Esophagus (tissue), 2 donors: ENCODE measurements at regions not wholly inside any gene's neighbourhood (a gene's known extent, or its start where the extent isn't known, plus 50 kb on each side); places are given as distances from the start of the nearest gene placed in this dataset.
A peak's percentile ranks its signal among the peaks of the same experiment; 100 is the strongest.

ENCODE experiments used
- H3K27ac ChIP-seq, 2 donors: one replicate each; pipeline ENCODE4 v1.5.1; 2013; ENCODE audit warnings: low read depth in 2 of 2, mild to moderate bottlenecking in 2 of 2, inconsistent platforms in 1 of 2, low read length in 1 of 2, moderate library complexity in 1 of 2
- H3K27me3 ChIP-seq, 2 donors: one replicate each; pipeline ENCODE4 v1.6.1; 2013; ENCODE audit warnings: low read length in 2 of 2, control low read depth in 1 of 2, mild to moderate bottlenecking in 1 of 2; ENCODE audit not compliant: insufficient read depth in 2 of 2, control insufficient read depth in 1 of 2
- H3K36me3 ChIP-seq, 2 donors: one replicate each; pipeline ENCODE4 v1.6.1; 2013; ENCODE audit warnings: low read length in 1 of 2; ENCODE audit not compliant: control insufficient read depth in 2 of 2, insufficient read depth in 2 of 2
- H3K4me1 ChIP-seq, 2 donors: one replicate each; pipeline ENCODE4 v1.6.1; 2013; ENCODE audit warnings: low read length in 1 of 2; ENCODE audit not compliant: control insufficient read depth in 2 of 2, insufficient read depth in 2 of 2
- H3K4me3 ChIP-seq, 2 donors: one replicate each; pipeline ENCODE4 v1.5.1; 2013; ENCODE audit warnings: low read length in 2 of 2, mild to moderate bottlenecking in 2 of 2, low read depth in 1 of 2, moderate library complexity in 1 of 2
- H3K9me3 ChIP-seq, 2 donors: one replicate each; pipeline ENCODE4 v1.6.1; 2013; ENCODE audit warnings: mild to moderate bottlenecking in 2 of 2, low read depth in 1 of 2, low read length in 1 of 2, moderate library complexity in 1 of 2; ENCODE audit not compliant: control insufficient read depth in 2 of 2, insufficient read depth in 1 of 2
- whole genome bisulfite sequencing, 2 donors: extraction: QIAGEN DNeasy Blood & Tissue Kit; methylation state at CpG; one replicate each; pipeline ENCODE4 v1.1.7; 2013; 5-methylcytosine and 5-hydroxymethylcytosine counted together
- donor health status: healthy with polysubstance abuse.
- donor health status: Bipolar disorder and iron deficiency.

DNA sequence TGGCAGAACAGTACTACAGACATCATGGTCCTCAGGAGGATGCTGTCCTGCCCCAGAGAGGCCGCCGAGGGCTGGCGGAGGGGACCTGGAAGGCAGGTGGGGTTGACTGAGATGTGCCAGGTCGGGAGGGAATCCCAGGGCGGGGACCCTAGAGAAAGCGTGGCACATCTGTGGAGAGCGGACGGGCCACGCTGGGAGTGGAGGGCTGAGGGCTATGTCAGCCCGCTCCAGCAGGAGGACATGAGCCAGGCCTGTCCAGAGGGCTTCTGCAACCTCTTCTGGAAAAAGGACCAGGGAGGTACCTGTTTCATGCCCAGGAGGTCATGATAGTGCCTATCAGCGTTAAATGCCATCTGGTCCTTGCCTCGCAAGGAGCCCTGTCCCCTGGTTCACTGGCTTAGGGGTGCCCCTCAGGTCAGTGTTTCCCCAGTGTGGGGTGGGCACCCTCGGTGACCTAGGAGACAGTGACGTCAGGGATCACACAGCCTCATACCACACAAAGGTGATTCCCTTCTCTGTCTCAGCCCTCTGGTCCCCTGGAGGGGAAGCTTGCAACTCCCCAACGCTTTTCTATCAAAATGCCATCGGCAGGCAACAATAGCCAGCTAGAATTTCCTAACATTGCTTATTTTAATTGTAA is 103.6 kb upstream of the IER5L start:
- peaks cover 4 to 21% of the 10 kb centered on the region in 2 donors for H3K4me1 ChIP-seq
- H3K9me3 ChIP-seq, result no peaks in the 10 kb centered on the region
- no peaks in the 10 kb centered on the region for H3K36me3 ChIP-seq
- H3K4me3 ChIP-seq, result no peak overlapping the region
- H3K27me3 ChIP-seq, result no peaks in the 10 kb centered on the region
- no peak overlapping the region for H3K27ac ChIP-seq
- WGBS, 2 donors, result 84 to 85% methylated on average over 16 of the region's 16 CpGs

DNA sequence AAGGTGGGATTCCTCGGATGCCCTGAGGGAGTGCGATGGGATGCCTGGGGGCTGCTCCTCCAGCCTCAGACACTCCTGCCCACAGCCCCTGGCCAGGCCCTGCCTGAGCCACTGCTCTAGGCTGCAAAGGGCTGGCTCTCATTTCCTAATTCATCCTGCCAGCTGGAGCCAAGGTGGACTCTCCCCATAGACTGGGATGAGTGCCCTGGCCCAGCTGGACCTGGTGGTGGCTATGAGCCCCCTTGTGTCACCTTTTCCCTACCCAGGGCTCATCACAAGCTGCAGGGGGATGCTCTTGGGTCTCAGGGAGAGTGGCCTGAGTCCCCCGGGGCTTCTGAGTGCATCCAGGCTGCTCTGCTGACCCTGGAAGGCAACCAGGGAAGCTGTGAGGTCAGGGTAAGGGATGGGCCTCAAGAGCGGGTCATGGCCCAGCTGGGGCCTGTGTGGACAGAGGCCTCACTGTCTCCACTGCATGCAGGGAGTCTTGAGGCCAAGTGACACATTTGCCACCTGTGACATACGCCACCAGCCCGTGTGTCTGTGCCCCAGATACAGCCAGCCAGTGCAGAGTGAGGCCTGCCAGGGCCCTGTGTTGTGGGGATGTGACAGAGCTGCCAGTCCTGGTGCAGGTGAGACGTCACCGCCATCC is 102.7 kb upstream of the IER5L start:
- no peaks in the 10 kb centered on the region for H3K9me3 ChIP-seq
- no peaks in the 10 kb centered on the region for H3K27me3 ChIP-seq
- H3K4me3 ChIP-seq, result no peak overlapping the region
- H3K36me3 ChIP-seq, result no peaks in the 10 kb centered on the region
- WGBS, 2 donors, result 91 to 93% methylated on average over 8 of the region's 8 CpGs
- no peak overlapping the region for H3K27ac ChIP-seq
- H3K4me1 ChIP-seq, result peaks cover 4 to 21% of the 10 kb centered on the region in 2 donors

DNA sequence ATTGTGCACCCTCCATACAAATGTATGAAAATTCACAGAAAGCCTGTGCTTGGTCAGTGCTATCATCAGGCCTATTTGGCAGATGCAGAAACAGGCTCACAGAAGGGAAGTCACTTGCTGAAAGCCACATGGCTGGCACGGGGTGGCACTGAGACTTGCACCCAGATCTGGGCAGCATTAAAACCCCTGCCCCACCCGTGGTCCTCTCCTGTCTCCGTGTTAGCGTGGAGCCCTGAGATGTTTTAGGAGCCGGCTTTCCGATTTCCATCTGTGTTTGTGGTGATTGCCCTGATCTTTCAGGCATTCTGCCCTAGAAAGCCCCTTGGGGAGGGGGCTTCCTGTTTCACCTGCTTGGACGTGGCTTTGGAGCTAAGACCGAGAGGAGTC is 102.2 kb upstream of the IER5L start:
- H3K4me1 ChIP-seq, result peaks cover 4 to 21% of the 10 kb centered on the region in 2 donors
- no peaks in the 10 kb centered on the region for H3K27me3 ChIP-seq
- H3K9me3 ChIP-seq, result no peaks in the 10 kb centered on the region
- H3K27ac ChIP-seq, result no peak overlapping the region
- no peak overlapping the region for H3K4me3 ChIP-seq
- no peaks in the 10 kb centered on the region for H3K36me3 ChIP-seq
- 88 to 89% methylated on average over 8 of the region's 8 CpGs for WGBS, 2 donors

DNA sequence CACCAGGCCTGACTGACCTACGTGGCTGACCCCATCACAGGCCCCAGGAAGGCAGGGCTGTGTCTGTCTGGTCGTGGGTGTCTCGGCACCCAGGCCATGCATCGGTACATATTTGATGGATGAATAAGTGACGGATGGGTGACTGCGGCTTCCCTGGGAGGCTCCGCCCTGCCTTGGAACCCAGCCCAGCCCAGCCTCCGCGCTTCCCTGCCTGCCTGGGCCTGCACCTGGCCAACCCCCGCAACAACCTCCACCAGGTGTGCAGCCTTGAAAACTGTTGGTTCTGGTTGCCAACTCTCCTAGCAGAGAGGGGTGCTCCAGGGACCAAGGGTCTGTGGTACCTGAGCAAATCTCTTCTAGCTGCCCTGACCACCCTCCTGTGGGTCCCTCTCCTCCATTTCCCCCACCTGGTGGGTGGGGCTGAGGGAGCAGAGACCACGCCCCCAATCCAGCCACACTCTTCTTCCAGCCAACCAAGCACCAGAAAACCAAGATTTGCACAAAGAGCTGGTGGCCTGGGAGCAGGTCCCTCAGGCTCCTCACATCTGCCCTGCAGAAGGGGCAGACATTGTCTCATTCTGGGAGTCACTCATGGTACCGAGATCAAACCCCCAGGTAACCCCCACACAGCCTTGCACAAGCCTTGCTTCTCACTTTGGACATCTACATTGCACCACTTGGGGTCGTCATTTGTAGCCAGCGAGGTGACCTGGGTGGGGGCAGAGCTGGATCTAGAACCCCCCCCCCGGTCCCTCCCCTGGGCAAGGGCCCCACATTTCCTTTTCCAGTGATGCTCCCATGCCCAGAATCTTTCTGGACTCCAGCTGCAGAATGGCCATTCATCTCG is 100.6 kb upstream of the IER5L start:
- Histone ChIP-seq H3K4me3 (peak overlapping the region in 1 of 2 donors; percentile 9), H3K36me3 (no peaks in the 10 kb centered on the region), H3K9me3 (no peaks in the 10 kb centered on the region), H3K27ac (peak overlapping the region in 1 of 2 donors; percentile 69), H3K27me3 (no peaks in the 10 kb centered on the region), H3K4me1 (peaks cover 4 to 15% of the 10 kb centered on the region in 2 donors)
- WGBS, 2 donors, result 46 to 51% methylated on average over 16 of the region's 16 CpGs

DNA sequence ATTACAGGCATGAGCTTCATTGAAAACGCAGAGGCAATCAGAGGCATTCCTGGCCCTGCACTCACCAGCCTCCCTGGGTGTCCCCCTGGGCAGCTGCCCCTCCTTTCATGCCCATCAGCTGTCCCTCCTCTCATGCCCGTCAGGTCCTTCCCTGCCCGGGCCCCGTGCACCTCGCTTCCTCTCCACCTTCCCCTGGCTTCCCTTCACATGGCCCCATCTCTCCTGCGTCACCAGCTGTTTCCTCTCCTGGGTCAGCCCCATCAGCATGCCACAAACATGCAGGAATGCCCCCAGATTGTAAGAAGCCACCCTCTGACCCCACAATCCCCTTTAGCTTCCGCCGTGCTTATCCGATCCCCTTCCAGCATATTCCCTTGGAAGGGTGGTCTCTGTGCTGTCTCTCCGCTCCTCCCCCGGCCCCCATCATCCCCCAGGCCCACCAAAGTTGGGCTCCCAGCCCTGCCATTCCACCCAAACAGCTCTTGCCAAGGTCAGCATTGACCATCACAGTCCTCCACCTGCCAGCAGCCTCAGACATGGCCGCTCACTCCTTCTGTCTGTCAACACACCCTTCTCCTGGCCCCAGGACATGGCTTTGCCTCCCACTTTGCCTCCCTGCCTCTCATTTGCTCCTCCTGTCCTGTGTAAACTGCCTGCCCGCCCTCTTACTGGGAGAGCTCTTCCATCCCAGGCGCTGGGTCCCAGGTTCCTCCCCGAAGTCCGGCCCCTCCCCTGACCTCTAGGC is 98.6 kb upstream of the IER5L start:
- Histone ChIP-seq H3K4me3 (no peak overlapping the region), H3K27me3 (no peaks in the 10 kb centered on the region), H3K36me3 (no peaks in the 10 kb centered on the region), H3K9me3 (no peaks in the 10 kb centered on the region), H3K4me1 (peaks cover 4 to 5% of the 10 kb centered on the region in 2 donors), H3K27ac (no peak overlapping the region)
- 88 to 89% methylated on average over 16 of the region's 16 CpGs for WGBS, 2 donors

DNA sequence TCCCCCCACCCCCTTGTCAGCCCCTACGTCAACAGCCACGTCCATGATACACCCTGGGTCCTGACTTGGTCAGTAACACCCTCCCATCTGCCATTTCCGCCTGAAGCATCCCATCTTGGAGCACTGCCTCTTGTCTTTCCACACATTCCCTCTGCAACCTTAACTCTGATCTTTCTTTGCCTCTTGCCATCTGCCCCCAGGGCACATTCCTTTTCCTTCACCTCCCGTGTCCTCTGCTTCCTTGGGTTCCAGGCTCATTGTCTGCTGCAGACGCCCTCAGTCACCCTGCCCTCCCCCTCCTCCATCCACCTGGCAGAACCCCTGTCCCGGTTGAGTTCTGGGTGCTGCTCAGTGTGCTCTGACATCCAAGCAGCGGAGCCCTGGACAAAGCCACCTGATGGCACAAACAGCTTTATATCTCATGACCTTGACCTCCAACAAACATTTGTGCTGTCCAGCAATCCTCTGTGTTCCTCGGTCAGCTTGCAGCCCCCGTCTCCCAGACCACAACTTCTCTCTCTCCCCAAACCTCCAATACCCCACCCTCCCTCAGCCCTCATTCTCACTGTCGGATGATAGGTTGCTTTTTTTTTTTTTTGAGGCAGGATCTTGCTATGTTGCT is 97.7 kb upstream of the IER5L start:
- 55 to 56% methylated on average over 10 of the region's 10 CpGs for WGBS, 2 donors

DNA sequence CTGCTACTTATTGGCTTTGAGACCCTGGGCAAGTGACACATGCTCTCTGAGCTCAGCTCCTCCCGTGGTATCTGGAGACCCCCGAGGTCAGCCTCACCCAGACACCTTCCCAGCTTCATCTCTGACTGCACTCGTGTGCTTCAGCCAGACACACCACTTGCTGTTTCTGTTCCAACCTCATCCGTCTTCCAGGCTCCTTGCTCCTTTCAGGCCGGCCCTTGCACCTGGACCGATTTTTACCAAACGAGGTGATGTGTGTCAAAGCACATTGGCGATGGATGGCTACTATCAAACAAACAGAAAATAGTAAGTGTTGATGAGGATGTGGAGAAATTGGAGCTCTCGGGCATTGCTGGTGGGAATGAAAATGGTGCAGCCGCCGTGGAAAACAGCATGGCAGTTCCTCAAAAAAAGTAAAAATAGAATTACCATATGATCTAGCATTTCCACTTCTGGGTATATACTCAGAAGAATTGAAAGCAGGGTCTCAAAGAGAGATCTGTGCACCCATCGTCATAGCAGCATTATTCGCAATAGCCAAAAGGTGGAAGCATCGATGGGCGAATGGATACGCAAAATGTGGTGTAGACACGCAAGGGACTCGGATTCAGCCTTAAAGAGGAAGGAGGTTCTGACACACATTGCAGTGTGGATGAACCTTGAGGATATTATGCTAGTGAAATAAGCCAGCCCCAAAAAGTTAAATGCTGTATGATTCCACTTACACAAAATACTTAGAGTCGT is 96.1 kb upstream of the IER5L start:
- peaks cover 3 to 5% of the 10 kb centered on the region in 2 donors for H3K4me1 ChIP-seq
- H3K9me3 ChIP-seq, result no peaks in the 10 kb centered on the region
- no peak overlapping the region for H3K4me3 ChIP-seq
- no peaks in the 10 kb centered on the region for H3K27me3 ChIP-seq
- WGBS, 2 donors, result 86 to 87% methylated on average over 19 of the region's 19 CpGs
- H3K36me3 ChIP-seq, result no peaks in the 10 kb centered on the region
- H3K27ac ChIP-seq, result no peak overlapping the region

More for the DNA sequence above, 97.7 kb upstream of the IER5L start:
- Histone ChIP-seq H3K9me3 (no peaks in the 10 kb centered on the region), H3K36me3 (no peaks in the 10 kb centered on the region), H3K27ac (no peak overlapping the region), H3K27me3 (no peaks in the 10 kb centered on the region), H3K4me3 (no peak overlapping the region), H3K4me1 (peaks cover 4 to 5% of the 10 kb centered on the region in 2 donors)

DNA sequence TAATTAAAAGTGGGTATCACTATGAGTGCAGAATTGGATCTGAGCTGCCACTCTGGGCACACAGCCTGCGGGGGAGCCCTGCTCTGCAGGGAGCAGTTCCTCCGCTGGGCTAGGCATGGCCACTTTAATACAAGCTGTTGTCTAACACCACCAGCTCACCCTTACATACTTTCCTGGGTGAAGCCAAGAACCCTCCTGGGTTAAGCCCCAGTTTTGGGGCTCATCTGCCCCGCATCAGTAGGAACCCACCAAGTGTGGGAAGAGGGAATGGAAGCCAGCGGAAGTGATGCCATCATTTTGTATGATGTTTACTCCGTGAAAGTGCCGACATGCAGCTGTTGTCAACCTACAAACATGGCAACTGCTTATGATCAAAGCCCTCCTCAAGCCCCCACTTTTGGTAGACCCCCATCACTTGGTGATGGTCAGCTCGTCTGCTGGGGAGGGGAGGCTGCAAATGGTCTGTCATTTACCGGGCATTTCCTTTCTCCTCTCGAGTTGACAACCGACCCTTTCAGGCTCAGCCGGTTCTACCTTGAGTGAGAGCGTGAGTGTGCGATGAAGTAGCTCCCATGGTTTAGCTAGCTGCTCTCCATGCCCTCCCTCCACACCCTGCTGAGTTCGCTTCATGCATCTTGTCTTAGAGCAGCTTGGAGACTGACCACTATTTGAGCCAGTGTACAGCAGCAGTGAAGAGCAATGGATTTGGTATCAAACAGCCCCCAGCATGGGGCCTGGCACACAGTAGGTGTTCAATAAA is 95.3 kb upstream of the IER5L start:
- Histone ChIP-seq H3K27me3 (no peaks in the 10 kb centered on the region), H3K9me3 (no peaks in the 10 kb centered on the region), H3K4me3 (no peak overlapping the region), H3K27ac (no peak overlapping the region), H3K36me3 (no peaks in the 10 kb centered on the region), H3K4me1 (peaks cover 0 to 3% of the 10 kb centered on the region in 2 donors)
- WGBS, 2 donors, result 89 to 94% methylated on average over 14 of the region's 14 CpGs
